ENCODE measurements at regions not wholly inside any gene's neighbourhood (a gene's known extent, or its start where the extent isn't known, plus 50 kb on each side); places are given as distances from the start of the nearest gene placed in this dataset.

GRCh38 chr11:130624971-130625544 lies 176.6 kb downstream of the ADAMTS15 start:
- Histone ChIP-seq H3K4me1 (peaks cover 13% of the 10 kb centered on the region), H3K9me3 (replicated peaks) (no peaks in the 10 kb centered on the region), H3K27ac (no peak overlapping the region), H3K36me3 (no peaks in the 10 kb centered on the region), H3K27me3 (no peaks in the 10 kb centered on the region), H3K4me3 (no peak overlapping the region)
- no peak for DNase-seq

GRCh38 chr11:130625578-130626306 lies 177.3 kb downstream of the ADAMTS15 start:
- Histone ChIP-seq H3K27me3 (no peaks in the 10 kb centered on the region), H3K27ac (no peak overlapping the region), H3K4me3 (no peak overlapping the region), H3K4me1 (peaks cover 13% of the 10 kb centered on the region), H3K9me3 (replicated peaks) (no peaks in the 10 kb centered on the region), H3K36me3 (no peaks in the 10 kb centered on the region)
- DNase-seq, result no peak

GRCh38 chr11:130629039-130629438 lies 180.6 kb downstream of the ADAMTS15 start:
- no peaks in the 10 kb centered on the region for H3K27me3 ChIP-seq
- peaks cover 12% of the 10 kb centered on the region for H3K4me1 ChIP-seq
- H3K9me3 ChIP-seq (replicated peaks), result no peaks in the 10 kb centered on the region
- H3K4me3 ChIP-seq, result no peak overlapping the region
- no peak overlapping the region for H3K27ac ChIP-seq
- peak; percentile 22 to 47 for DNase-seq
- H3K36me3 ChIP-seq, result no peaks in the 10 kb centered on the region

- Histone ChIP-seq H3K27me3 (no peaks in the 10 kb centered on the region), H3K4me1 (0 out of 2 replicates have a peak, but pooled peaks cover 5% of the 10 kb centered on the region), H3K9me3 (replicated peaks) (no peaks in the 10 kb centered on the region), H3K4me3 (no peak overlapping the region), H3K27ac (no peak overlapping the region), H3K36me3 (no peaks in the 10 kb centered on the region)
- no peak for DNase-seq
Measured at GRCh38 chr11:130631119-130631518, 182.7 kb downstream of the ADAMTS15 start.

- Histone ChIP-seq H3K36me3 (no peaks in the 10 kb centered on the region), H3K4me3 (no peak overlapping the region), H3K27me3 (no peaks in the 10 kb centered on the region), H3K9me3 (replicated peaks) (no peaks in the 10 kb centered on the region), H3K27ac (no peak overlapping the region), H3K4me1 (peaks cover 10% of the 10 kb centered on the region)
- no peak for DNase-seq
Measured at GRCh38 chr11:130633466-130633865, 185.0 kb downstream of the ADAMTS15 start.

- Histone ChIP-seq H3K27me3 (no peaks in the 10 kb centered on the region), H3K27ac (no peak overlapping the region), H3K9me3 (replicated peaks) (no peaks in the 10 kb centered on the region), H3K4me3 (no peak overlapping the region), H3K36me3 (no peaks in the 10 kb centered on the region), H3K4me1 (peaks cover 10% of the 10 kb centered on the region)
- DNase-seq, result no peak
Measured at GRCh38 chr11:130634186-130634585, 185.7 kb downstream of the ADAMTS15 start.

- H3K4me3 ChIP-seq, result no peak overlapping the region
- no peak overlapping the region for H3K27ac ChIP-seq
Measured at GRCh38 chr11:130634961-130635473, 186.6 kb downstream of the ADAMTS15 start.

GRCh38 chr11:130635937-130636630 lies 187.6 kb downstream of the ADAMTS15 start:
- Histone ChIP-seq H3K4me1 (peaks cover 10% of the 10 kb centered on the region), H3K9me3 (replicated peaks) (no peaks in the 10 kb centered on the region), H3K36me3 (no peaks in the 10 kb centered on the region), H3K4me3 (no peak overlapping the region), H3K27me3 (no peaks in the 10 kb centered on the region), H3K27ac (no peak overlapping the region)
- no peak for DNase-seq

More at GRCh38 chr11:130634961-130635473, 186.6 kb downstream of the ADAMTS15 start:
- Histone ChIP-seq H3K27me3 (no peaks in the 10 kb centered on the region), H3K9me3 (replicated peaks) (no peaks in the 10 kb centered on the region), H3K36me3 (no peaks in the 10 kb centered on the region), H3K4me1 (peaks cover 10% of the 10 kb centered on the region)
- peak in 1 of 2 experiments; percentile 13 for DNase-seq

GRCh38 chr11:130636722-130637464 lies 188.4 kb downstream of the ADAMTS15 start:
- DNase-seq, result no peak
- no peaks in the 10 kb centered on the region for H3K27me3 ChIP-seq
- H3K9me3 ChIP-seq (replicated peaks), result no peaks in the 10 kb centered on the region
- no peak overlapping the region for H3K27ac ChIP-seq
- H3K4me3 ChIP-seq, result no peak overlapping the region
- peaks cover 10% of the 10 kb centered on the region for H3K4me1 ChIP-seq
- H3K36me3 ChIP-seq, result no peaks in the 10 kb centered on the region

- H3K36me3 ChIP-seq, result no peaks in the 10 kb centered on the region
- no peaks in the 10 kb centered on the region for H3K27me3 ChIP-seq
- H3K4me1 ChIP-seq, result peaks cover 10% of the 10 kb centered on the region
- H3K27ac ChIP-seq, result no peak overlapping the region
- no peak overlapping the region for H3K4me3 ChIP-seq
- H3K9me3 ChIP-seq (replicated peaks), result no peaks in the 10 kb centered on the region
- peak in 1 of 2 experiments; percentile 12 for DNase-seq
Measured at GRCh38 chr11:130637566-130637965, 189.1 kb downstream of the ADAMTS15 start.

GRCh38 chr11:130638033-130638432 lies 189.6 kb downstream of the ADAMTS15 start:
- H3K9me3 ChIP-seq (replicated peaks), result no peaks in the 10 kb centered on the region
- no peaks in the 10 kb centered on the region for H3K36me3 ChIP-seq
- H3K4me1 ChIP-seq, result peaks cover 10% of the 10 kb centered on the region
- no peak overlapping the region for H3K4me3 ChIP-seq
- H3K27me3 ChIP-seq, result no peaks in the 10 kb centered on the region
- no peak for DNase-seq
- H3K27ac ChIP-seq, result no peak overlapping the region

GRCh38 chr11:130638624-130639023 lies 190.2 kb downstream of the ADAMTS15 start:
- Histone ChIP-seq H3K4me3 (no peak overlapping the region), H3K4me1 (peaks cover 10% of the 10 kb centered on the region), H3K27ac (no peak overlapping the region), H3K36me3 (no peaks in the 10 kb centered on the region), H3K9me3 (replicated peaks) (no peaks in the 10 kb centered on the region), H3K27me3 (no peaks in the 10 kb centered on the region)
- no peak for DNase-seq

GRCh38 chr11:130639369-130639768 lies 190.9 kb downstream of the ADAMTS15 start:
- Histone ChIP-seq H3K4me3 (no peak overlapping the region), H3K27ac (no peak overlapping the region), H3K4me1 (peaks cover 10% of the 10 kb centered on the region), H3K36me3 (no peaks in the 10 kb centered on the region), H3K27me3 (no peaks in the 10 kb centered on the region), H3K9me3 (replicated peaks) (no peaks in the 10 kb centered on the region)
- DNase-seq, result no peak

GRCh38 chr11:130640526-130640925 lies 192.1 kb downstream of the ADAMTS15 start:
- no peaks in the 10 kb centered on the region for H3K9me3 ChIP-seq (replicated peaks)
- no peak for DNase-seq

More at GRCh38 chr11:130640526-130640925, 192.1 kb downstream of the ADAMTS15 start:
- Histone ChIP-seq H3K27me3 (no peaks in the 10 kb centered on the region), H3K4me3 (no peak overlapping the region), H3K27ac (no peak overlapping the region), H3K36me3 (no peaks in the 10 kb centered on the region), H3K4me1 (peaks cover 4% of the 10 kb centered on the region)

All from SJCRH30 (cell line).